ENCODE measurements at regions not wholly inside any gene's neighbourhood (a gene's known extent, or its start where the extent isn't known, plus 50 kb on each side); places are given as distances from the start of the nearest gene placed in this dataset.

DNA sequence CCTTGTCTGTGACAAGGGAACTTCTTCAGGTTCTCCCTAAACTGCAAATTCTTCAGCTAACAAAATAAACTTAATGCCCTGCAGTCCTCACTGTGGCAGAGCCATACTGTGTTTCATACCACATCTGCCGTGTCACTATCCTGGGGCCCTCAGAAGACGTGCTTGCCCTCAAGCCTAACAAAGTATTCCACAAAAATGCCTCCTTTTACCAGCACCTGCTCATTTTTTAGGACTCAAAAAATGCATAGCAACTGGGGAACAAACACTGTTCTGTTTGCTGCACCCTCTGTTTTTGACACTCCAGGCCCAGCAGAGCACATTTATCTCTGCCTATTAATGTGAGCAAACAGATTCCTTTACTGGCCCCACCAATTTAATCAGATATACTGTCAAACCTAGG, 270.7 kb upstream of the SSTR1 start:
- H3K27ac Mint-ChIP-seq (ENCODE audit: unreplicated experiment): no peak overlapping the region
- no peaks in the 10 kb centered on the region for H3K4me1 Mint-ChIP-seq (ENCODE audit: low read depth, unreplicated experiment)
- no peaks in the 10 kb centered on the region for H3K27me3 ChIP-seq (ENCODE audit: insufficient read depth, low read length)
- H3K9me3 ChIP-seq (ENCODE audit: insufficient read depth, low read depth, low read length): no peaks in the 10 kb centered on the region
- no peak for FAIRE-seq
- H3K9ac ChIP-seq (ENCODE audit: low read length): no peak overlapping the region
- H3K27ac ChIP-seq (ENCODE audit: low read depth, low read length): no peak overlapping the region
- H3K36me3 ChIP-seq (ENCODE audit: insufficient read depth, low read length): no peaks in the 10 kb centered on the region
- TF ChIP-seq EZH2 (IDR thresholded peaks at IDR 0.05; ENCODE audit: insufficient read depth, low read length): no peak
- TF ChIP-seq, protein P1, sequence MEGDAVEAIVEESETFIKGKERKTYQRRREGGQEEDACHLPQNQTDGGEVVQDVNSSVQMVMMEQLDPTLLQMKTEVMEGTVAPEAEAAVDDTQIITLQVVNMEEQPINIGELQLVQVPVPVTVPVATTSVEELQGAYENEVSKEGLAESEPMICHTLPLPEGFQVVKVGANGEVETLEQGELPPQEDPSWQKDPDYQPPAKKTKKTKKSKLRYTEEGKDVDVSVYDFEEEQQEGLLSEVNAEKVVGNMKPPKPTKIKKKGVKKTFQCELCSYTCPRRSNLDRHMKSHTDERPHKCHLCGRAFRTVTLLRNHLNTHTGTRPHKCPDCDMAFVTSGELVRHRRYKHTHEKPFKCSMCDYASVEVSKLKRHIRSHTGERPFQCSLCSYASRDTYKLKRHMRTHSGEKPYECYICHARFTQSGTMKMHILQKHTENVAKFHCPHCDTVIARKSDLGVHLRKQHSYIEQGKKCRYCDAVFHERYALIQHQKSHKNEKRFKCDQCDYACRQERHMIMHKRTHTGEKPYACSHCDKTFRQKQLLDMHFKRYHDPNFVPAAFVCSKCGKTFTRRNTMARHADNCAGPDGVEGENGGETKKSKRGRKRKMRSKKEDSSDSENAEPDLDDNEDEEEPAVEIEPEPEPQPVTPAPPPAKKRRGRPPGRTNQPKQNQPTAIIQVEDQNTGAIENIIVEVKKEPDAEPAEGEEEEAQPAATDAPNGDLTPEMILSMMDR (IDR thresholded peaks at IDR 0.05; ENCODE audit: insufficient read depth, low read depth, low read length): no peak
- no peaks in the 10 kb centered on the region for H3K36me3 Mint-ChIP-seq (ENCODE audit: low read depth, unreplicated experiment)
- no peak overlapping the region for H3K4me3 ChIP-seq (ENCODE audit: insufficient read depth, low read depth, low read length)
- H3K4me3 Mint-ChIP-seq (ENCODE audit: unreplicated experiment): no peak overlapping the region
- H3K79me2 ChIP-seq (ENCODE audit: insufficient read depth, low read length): no peaks in the 10 kb centered on the region
- H4K20me1 ChIP-seq (ENCODE audit: insufficient read depth, low read length): no peaks in the 10 kb centered on the region
- no peaks in the 10 kb centered on the region for H3K9me3 Mint-ChIP-seq (ENCODE audit: unreplicated experiment)
- peaks cover 6% of the 10 kb centered on the region for H3K27me3 Mint-ChIP-seq (ENCODE audit: low read depth, unreplicated experiment)
- H3K4me1 ChIP-seq (ENCODE audit: insufficient read depth, low read length): no peaks in the 10 kb centered on the region
- no peak overlapping the region for H2AFZ ChIP-seq (ENCODE audit: low read depth, low read length)
- DNase-seq (ENCODE audit: low read depth): no peak
- no peak overlapping the region for H3K4me2 ChIP-seq (ENCODE audit: low read length)

DNA sequence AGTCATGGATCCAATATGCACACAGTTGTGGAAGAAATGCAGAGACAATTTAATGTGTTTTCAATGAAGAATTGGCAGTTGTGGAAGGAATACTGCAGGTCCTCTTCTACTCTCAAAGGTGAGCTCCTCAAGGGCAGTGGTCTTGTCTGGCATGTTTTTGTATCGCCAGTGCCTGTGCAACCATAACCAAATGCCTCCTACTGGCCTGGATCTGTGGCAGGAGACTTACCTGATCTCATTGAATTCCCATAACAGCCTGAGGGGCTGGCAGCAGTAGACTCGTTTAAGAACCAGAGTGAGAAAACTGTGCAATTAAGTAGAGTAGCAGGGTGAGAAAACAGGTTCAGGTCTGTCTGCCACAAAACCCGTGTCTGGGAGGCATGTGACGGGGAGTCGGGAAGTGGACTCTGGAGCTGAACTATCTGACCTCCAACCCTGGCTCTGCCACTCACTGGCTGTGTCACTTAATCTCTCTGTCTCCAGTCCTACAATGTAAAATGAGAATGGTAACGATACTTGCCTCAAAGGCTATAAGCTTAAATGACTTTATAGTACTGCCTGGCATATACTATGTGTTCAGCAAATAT, 268.2 kb upstream of the SSTR1 start:
- Histone ChIP-seq H3K4me2 (ENCODE audit: low read length) (no peak overlapping the region), H3K9ac (ENCODE audit: low read length) (no peak overlapping the region), H3K79me2 (ENCODE audit: insufficient read depth, low read length) (no peaks in the 10 kb centered on the region), H4K20me1 (ENCODE audit: insufficient read depth, low read length) (no peaks in the 10 kb centered on the region), H3K36me3 (ENCODE audit: insufficient read depth, low read length) (no peaks in the 10 kb centered on the region), H3K27ac (ENCODE audit: low read depth, low read length) (no peak overlapping the region), H3K27me3 (ENCODE audit: insufficient read depth, low read length) (no peaks in the 10 kb centered on the region), H3K9me3 (ENCODE audit: insufficient read depth, low read depth, low read length) (no peaks in the 10 kb centered on the region), H2AFZ (ENCODE audit: low read depth, low read length) (no peak overlapping the region), H3K4me1 (ENCODE audit: insufficient read depth, low read length) (no peaks in the 10 kb centered on the region), H3K4me3 (ENCODE audit: insufficient read depth, low read depth, low read length) (no peak overlapping the region)
- Mint-ChIP-seq H3K36me3 (ENCODE audit: low read depth, unreplicated experiment) (no peaks in the 10 kb centered on the region), H3K27ac (ENCODE audit: unreplicated experiment) (no peak overlapping the region), H3K9me3 (ENCODE audit: unreplicated experiment) (no peaks in the 10 kb centered on the region), H3K4me3 (ENCODE audit: unreplicated experiment) (no peak overlapping the region), H3K4me1 (ENCODE audit: low read depth, unreplicated experiment) (no peaks in the 10 kb centered on the region), H3K27me3 (ENCODE audit: low read depth, unreplicated experiment) (no peaks in the 10 kb centered on the region)
- no peak for TF ChIP-seq EZH2 (IDR thresholded peaks at IDR 0.05; ENCODE audit: insufficient read depth, low read length)
- TF ChIP-seq, protein P1 (IDR thresholded peaks at IDR 0.05; ENCODE audit: insufficient read depth, low read depth, low read length): no peak
- FAIRE-seq (no peak), DNase-seq (ENCODE audit: low read depth) (no peak)

DNA sequence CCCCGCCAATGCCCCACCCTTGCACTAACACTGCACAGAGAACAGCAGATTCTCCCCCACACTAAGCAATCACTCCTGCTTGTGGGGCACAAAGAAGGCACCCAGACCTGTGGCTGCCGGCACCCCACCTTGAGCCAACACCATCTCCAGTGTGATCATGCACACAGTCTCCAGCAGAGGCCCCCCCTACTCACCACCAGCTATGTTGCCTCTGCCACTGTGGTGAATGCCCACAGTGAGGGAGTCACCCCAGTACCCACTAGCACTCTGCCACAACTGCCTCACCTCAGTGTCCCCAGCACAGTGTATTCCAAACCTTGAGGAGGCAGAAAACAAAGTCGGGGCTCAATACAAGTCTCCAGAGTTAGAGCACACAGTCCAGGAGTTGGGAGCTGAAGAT, 261.7 kb upstream of the SSTR1 start:
- H3K9me3 ChIP-seq (ENCODE audit: insufficient read depth, low read depth, low read length): no peaks in the 10 kb centered on the region
- FAIRE-seq: no peak
- H3K9me3 Mint-ChIP-seq (ENCODE audit: unreplicated experiment): peaks cover 13% of the 10 kb centered on the region

More for the DNA sequence above, 261.7 kb upstream of the SSTR1 start:
- Histone ChIP-seq H3K36me3 (ENCODE audit: insufficient read depth, low read length) (no peaks in the 10 kb centered on the region), H3K4me1 (ENCODE audit: insufficient read depth, low read length) (no peaks in the 10 kb centered on the region), H2AFZ (ENCODE audit: low read depth, low read length) (no peak overlapping the region), H3K9ac (ENCODE audit: low read length) (no peak overlapping the region), H3K4me2 (ENCODE audit: low read length) (no peak overlapping the region), H3K79me2 (ENCODE audit: insufficient read depth, low read length) (no peaks in the 10 kb centered on the region), H4K20me1 (ENCODE audit: insufficient read depth, low read length) (no peaks in the 10 kb centered on the region), H3K4me3 (ENCODE audit: insufficient read depth, low read depth, low read length) (no peak overlapping the region), H3K27ac (ENCODE audit: low read depth, low read length) (no peak overlapping the region), H3K27me3 (ENCODE audit: insufficient read depth, low read length) (no peaks in the 10 kb centered on the region)
- Mint-ChIP-seq H3K4me3 (ENCODE audit: unreplicated experiment) (no peak overlapping the region), H3K36me3 (ENCODE audit: low read depth, unreplicated experiment) (no peaks in the 10 kb centered on the region), H3K27me3 (ENCODE audit: low read depth, unreplicated experiment) (no peaks in the 10 kb centered on the region), H3K4me1 (ENCODE audit: low read depth, unreplicated experiment) (no peaks in the 10 kb centered on the region), H3K27ac (ENCODE audit: unreplicated experiment) (no peak overlapping the region)
- DNase-seq (ENCODE audit: low read depth): no peak
- TF ChIP-seq, protein P1 (IDR thresholded peaks at IDR 0.05; ENCODE audit: insufficient read depth, low read depth, low read length): no peak

Measured in astrocyte (in vitro differentiated cells and primary cell).